Peyer's patch (tissue), 4 donors: ENCODE measurements at regions not wholly inside any gene's neighbourhood (a gene's known extent, or its start where the extent isn't known, plus 50 kb on each side); places are given as distances from the start of the nearest gene placed in this dataset.

Source experiments
- DNase-seq, 3 donors: peaks; one replicate each; pipeline ENCODE4 v3.0.0-alpha.2; 2017 to 2019
- H3K27ac ChIP-seq, 4 donors: fragments of 200-600 bp; sonication (generic); one replicate each; pipeline ENCODE4 v1.5.1; 2016 to 2019
- H3K27me3 ChIP-seq, 2 donors: fragments of 200-600 bp; sonication (generic); one replicate each; pipeline ENCODE4 v1.5.1; 2019
- H3K36me3 ChIP-seq, 3 donors: fragments of 200-600 bp; sonication (generic); one replicate each; pipeline ENCODE4 v1.5.1; 2016 to 2019
- H3K4me1 ChIP-seq, 4 donors: fragments of 200-600 bp; sonication (generic); one replicate each; pipeline ENCODE4 v1.5.1; 2016 to 2019
- H3K4me3 ChIP-seq, 4 donors: fragments of 200-600 bp; sonication (generic); 1 replicate in 3 of 4; 2 replicates in 1 of 4; pipeline ENCODE4 v1.5.1; 2016 to 2019; ENCODE audit warnings: mild to moderate bottlenecking in 1 of 4
- H3K9me3 ChIP-seq, 4 donors: fragments of 200-600 bp; sonication (generic); one replicate each; pipeline ENCODE4 v1.5.1; 2016 to 2019; ENCODE audit warnings: mild to moderate bottlenecking in 1 of 4
- CTCF ChIP-seq, 6 experiments: fragments of 450-650 bp in 4 of 6; fragments of 200-600 bp in 2 of 6; sonication (generic) in 1 of 6; IDR thresholded peaks; one replicate each; pipeline ENCODE4 v1.5.1; 2017 to 2019; ENCODE audit warnings: antibody characterized with exemption in 6 of 6, mild to moderate bottlenecking in 3 of 6, moderate library complexity in 1 of 6
- POLR2A ChIP-seq, 2 donors: fragments of 450-650 bp; IDR thresholded peaks; one replicate each; pipeline ENCODE4 v1.5.1; 2017; ENCODE audit warnings: antibody characterized with exemption in 2 of 2, mild to moderate bottlenecking in 2 of 2, moderate library complexity in 2 of 2

GRCh38 chr12:65665817-65666216, 158.5 kb upstream of the HMGA2 start:
- Histone ChIP-seq H3K4me3 (no peak overlapping the region), H3K27ac (no peak overlapping the region), H3K36me3 (no peaks in the 10 kb centered on the region), H3K9me3 (no peaks in the 10 kb centered on the region), H3K27me3 (no peaks in the 10 kb centered on the region), H3K4me1 (no peaks in the 10 kb centered on the region)
- no peak for DNase-seq
- TF ChIP-seq POLR2A (IDR thresholded peaks at IDR 0.05) (no peak), CTCF (IDR thresholded peaks at IDR 0.05) (no peak)

GRCh38 chr12:65666876-65667275, 157.4 kb upstream of the HMGA2 start:
- H3K36me3 ChIP-seq: no peaks in the 10 kb centered on the region
- H3K4me1 ChIP-seq: no peaks in the 10 kb centered on the region
- no peaks in the 10 kb centered on the region for H3K27me3 ChIP-seq
- no peak overlapping the region for H3K4me3 ChIP-seq
- H3K9me3 ChIP-seq: no peaks in the 10 kb centered on the region
- H3K27ac ChIP-seq: no peak overlapping the region
- DNase-seq: no peak
- TF ChIP-seq POLR2A (IDR thresholded peaks at IDR 0.05) (no peak), CTCF (IDR thresholded peaks at IDR 0.05) (no peak)

GRCh38 chr12:65667932-65668331, 156.4 kb upstream of the HMGA2 start:
- Histone ChIP-seq H3K27ac (no peak overlapping the region), H3K4me3 (no peak overlapping the region), H3K27me3 (no peaks in the 10 kb centered on the region), H3K9me3 (no peaks in the 10 kb centered on the region), H3K4me1 (no peaks in the 10 kb centered on the region), H3K36me3 (no peaks in the 10 kb centered on the region)
- TF ChIP-seq CTCF (IDR thresholded peaks at IDR 0.05): no peak
- no peak for TF ChIP-seq POLR2A (IDR thresholded peaks at IDR 0.05)
- DNase-seq: no peak

- Histone ChIP-seq H3K9me3 (no peaks in the 10 kb centered on the region), H3K4me1 (no peaks in the 10 kb centered on the region), H3K27me3 (no peaks in the 10 kb centered on the region), H3K36me3 (no peaks in the 10 kb centered on the region), H3K4me3 (no peak overlapping the region), H3K27ac (no peak overlapping the region)
- TF ChIP-seq CTCF (IDR thresholded peaks at IDR 0.05) (no peak), POLR2A (IDR thresholded peaks at IDR 0.05) (no peak)
- DNase-seq: no peak
Measured at GRCh38 chr12:65668981-65669695, 155.1 kb upstream of the HMGA2 start.

- Histone ChIP-seq H3K4me3 (no peak overlapping the region), H3K27ac (no peak overlapping the region)
Measured at GRCh38 chr12:65670775-65671174, 153.5 kb upstream of the HMGA2 start.

More at GRCh38 chr12:65670775-65671174, 153.5 kb upstream of the HMGA2 start:
- no peak for TF ChIP-seq CTCF (IDR thresholded peaks at IDR 0.05)
- no peak for TF ChIP-seq POLR2A (IDR thresholded peaks at IDR 0.05)
- H3K9me3 ChIP-seq: no peaks in the 10 kb centered on the region
- DNase-seq: no peak
- no peaks in the 10 kb centered on the region for H3K4me1 ChIP-seq
- no peaks in the 10 kb centered on the region for H3K36me3 ChIP-seq
- no peaks in the 10 kb centered on the region for H3K27me3 ChIP-seq
